ENCODE measurements at regions not wholly inside any gene's neighbourhood (a gene's known extent, or its start where the extent isn't known, plus 50 kb on each side); places are given as distances from the start of the nearest gene placed in this dataset.

- DNase-seq: no peak
Observed at GRCh38 chr4:120525106-120525505, 397.4 kb downstream of the PRDM5 start.

- no peak for DNase-seq
Observed at GRCh38 chr4:120524237-120524636, 398.3 kb downstream of the PRDM5 start.

GRCh38 chr4:120520761-120521160, 401.8 kb downstream of the PRDM5 start:
- DNase-seq: no peak

- DNase-seq: peak in 1 of 2 donors; percentile 14
Observed at GRCh38 chr4:120517966-120518365, 404.6 kb downstream of the PRDM5 start.

GRCh38 chr4:120509719-120510118, 412.8 kb downstream of the PRDM5 start:
- no peak for DNase-seq

- DNase-seq: no peak
Observed at GRCh38 chr4:120509222-120509621, 413.3 kb downstream of the PRDM5 start.

GRCh38 chr4:120508036-120508435, 414.5 kb downstream of the PRDM5 start:
- DNase-seq: peak; percentile 42 to 45

GRCh38 chr4:120506536-120506935, 416.0 kb downstream of the PRDM5 start:
- DNase-seq: no peak

- DNase-seq: no peak
Observed at GRCh38 chr4:120498678-120499077, 423.8 kb downstream of the PRDM5 start.

- DNase-seq: no peak
Observed at GRCh38 chr4:120491481-120491880, 424.8 kb upstream of the MAD2L1 start.

- peak; percentile 48 to 51 for DNase-seq
Observed at GRCh38 chr4:120481756-120482155, 415.1 kb upstream of the MAD2L1 start.

- no peak for DNase-seq
Observed at GRCh38 chr4:120472447-120473131, 405.9 kb upstream of the MAD2L1 start.

GRCh38 chr4:120466429-120466828, 399.8 kb upstream of the MAD2L1 start:
- no peak for DNase-seq

GRCh38 chr4:120454788-120455187, 388.1 kb upstream of the MAD2L1 start:
- DNase-seq: no peak

- peak in 1 of 2 donors; percentile 32 for DNase-seq
Observed at GRCh38 chr4:120452536-120452935, 385.9 kb upstream of the MAD2L1 start.

- DNase-seq: no peak
Observed at GRCh38 chr4:120452001-120452400, 385.4 kb upstream of the MAD2L1 start.

- DNase-seq: peak; percentile 61
Observed at GRCh38 chr4:120447774-120448173, 381.1 kb upstream of the MAD2L1 start.

- DNase-seq: no peak
Observed at GRCh38 chr4:120446051-120446567, 379.5 kb upstream of the MAD2L1 start.

- no peak for DNase-seq
Observed at GRCh38 chr4:120445186-120445585, 378.5 kb upstream of the MAD2L1 start.

GRCh38 chr4:120443116-120443515, 376.5 kb upstream of the MAD2L1 start:
- no peak for DNase-seq

- DNase-seq: no peak
Observed at GRCh38 chr4:120440730-120441129, 374.1 kb upstream of the MAD2L1 start.

- DNase-seq: no peak
Observed at GRCh38 chr4:120435179-120435578, 368.5 kb upstream of the MAD2L1 start.

- no peak for DNase-seq
Observed at GRCh38 chr4:120434756-120435155, 368.1 kb upstream of the MAD2L1 start.

GRCh38 chr4:120432301-120432860, 365.7 kb upstream of the MAD2L1 start:
- DNase-seq: peak; percentile 71 to 73
